ENCODE measurements at regions not wholly inside any gene's neighbourhood (a gene's known extent, or its start where the extent isn't known, plus 50 kb on each side); places are given as distances from the start of the nearest gene placed in this dataset.

- DNase-seq (ENCODE audit: low read depth, low spot score) (no peak), FAIRE-seq (no peak)
- Histone ChIP-seq H2AFZ (ENCODE audit: low read depth, low read length) (no peak overlapping the region), H3K9me3 (replicated peaks; ENCODE audit: control insufficient read depth, insufficient read depth, low read length) (no peaks in the 10 kb centered on the region), H3K4me2 (ENCODE audit: insufficient read depth, low read length) (no peak overlapping the region), H4K20me1 (replicated peaks; ENCODE audit: control insufficient read depth, extremely low read depth, insufficient read depth, low read length) (no peaks in the 10 kb centered on the region), H3K27me3 (ENCODE audit: control insufficient read depth in 2 of 2, insufficient read depth in 2 of 2, low read length in 2 of 2) (peaks cover 0 to 2% of the 10 kb centered on the region in 2 experiments), H3K4me3 (replicated peaks in 1 of 3; ENCODE audit: insufficient read depth in 1 of 3, low read depth in 1 of 3, low read length in 3 of 3) (no peak overlapping the region), H3K9me1 (replicated peaks; ENCODE audit: control insufficient read depth, extremely low read depth, insufficient read depth, low read length) (no peaks in the 10 kb centered on the region), H3K4me1 (ENCODE audit: control insufficient read depth, extremely low read depth, insufficient read depth, low read length) (no peaks in the 10 kb centered on the region), H3K27ac (ENCODE audit: insufficient read depth, low read depth, low read length) (no peak overlapping the region), H3K36me3 (ENCODE audit: control insufficient read depth in 2 of 2, extremely low read depth in 1 of 2, insufficient read depth in 2 of 2, low read length in 2 of 2) (no peaks in the 10 kb centered on the region), H3K79me2 (ENCODE audit: control insufficient read depth, insufficient read depth, low read length) (no peaks in the 10 kb centered on the region), H3K9ac (replicated peaks; ENCODE audit: extremely low read depth, insufficient read depth, low read length) (no peak overlapping the region)
- no TSS peak for BruUV-seq (replicated peaks)
- TF ChIP-seq FOS (IDR thresholded peaks at IDR 0.05; ENCODE audit: borderline replicate concordance, insufficient read depth, low read length) (no peak), POLR2A (IDR thresholded peaks at IDR 0.05; ENCODE audit: low read depth, low read length) (no peak), MAX (IDR thresholded peaks at IDR 0.05; ENCODE audit: insufficient read depth, insufficient read length) (no peak), CTCF (IDR thresholded peaks at IDR 0.05; ENCODE audit: extremely low read depth in 1 of 2, insufficient read depth in 1 of 2, low read depth in 1 of 2, low read length in 2 of 2) (no peak), MYC (IDR thresholded peaks at IDR 0.05; ENCODE audit: low read depth, low read length) (no peak)
- dilution Hi-C loops (cut with MboI; ENCODE audit: extremely low pct_ligation_motif_present, low sequenced_read_pairs) (no loop called here), intact Hi-C loops (cut with micrococcal nuclease) (loop anchor here (10.0 kb wide), 1 partner anchor 181 kb away; no protein-coding TSS in a partner anchor)
- CTCF ChIA-PET, result no interaction called here
- POLR2A ChIA-PET, result no interaction called here
Measured at GRCh38 chr6:71726121-71726520, 160.2 kb upstream of the RIMS1 start.

GRCh38 chr6:71727632-71728294 is 158.6 kb upstream of the RIMS1 start:
- intact Hi-C loops (cut with micrococcal nuclease), result loop anchor here (10.0 kb wide), 1 partner anchor 183 kb away; no protein-coding TSS in a partner anchor
- peaks cover 0 to 2% of the 10 kb centered on the region in 2 experiments for H3K27me3 ChIP-seq (ENCODE audit: control insufficient read depth in 2 of 2, insufficient read depth in 2 of 2, low read length in 2 of 2)
- no peaks in the 10 kb centered on the region for H3K9me1 ChIP-seq (replicated peaks; ENCODE audit: control insufficient read depth, extremely low read depth, insufficient read depth, low read length)
- no peak overlapping the region for H2AFZ ChIP-seq (ENCODE audit: low read depth, low read length)
- no peaks in the 10 kb centered on the region for H4K20me1 ChIP-seq (replicated peaks; ENCODE audit: control insufficient read depth, extremely low read depth, insufficient read depth, low read length)
- no peaks in the 10 kb centered on the region for H3K79me2 ChIP-seq (ENCODE audit: control insufficient read depth, insufficient read depth, low read length)
- H3K9me3 ChIP-seq (replicated peaks; ENCODE audit: control insufficient read depth, insufficient read depth, low read length), result no peaks in the 10 kb centered on the region
- H3K9ac ChIP-seq (replicated peaks; ENCODE audit: extremely low read depth, insufficient read depth, low read length), result no peak overlapping the region
- no peak overlapping the region for H3K27ac ChIP-seq (ENCODE audit: insufficient read depth, low read depth, low read length)
- CTCF ChIA-PET, result interaction anchor here (0.7 kb wide), 1 partner anchor 12 kb away, joined by 3 read pairs; no protein-coding TSS in a partner anchor
- H3K36me3 ChIP-seq (ENCODE audit: control insufficient read depth in 2 of 2, extremely low read depth in 1 of 2, insufficient read depth in 2 of 2, low read length in 2 of 2), result no peaks in the 10 kb centered on the region
- H3K4me1 ChIP-seq (ENCODE audit: control insufficient read depth, extremely low read depth, insufficient read depth, low read length), result no peaks in the 10 kb centered on the region
- H3K4me2 ChIP-seq (ENCODE audit: insufficient read depth, low read length), result no peak overlapping the region
- dilution Hi-C loops (cut with MboI; ENCODE audit: extremely low pct_ligation_motif_present, low sequenced_read_pairs), result no loop called here
- no peak overlapping the region for H3K4me3 ChIP-seq (replicated peaks in 1 of 3; ENCODE audit: insufficient read depth in 1 of 3, low read depth in 1 of 3, low read length in 3 of 3)
- TF ChIP-seq JUN (IDR thresholded peaks at IDR 0.05; ENCODE audit: borderline replicate concordance, insufficient read depth, insufficient read length, low read depth) (no peak), CTCF (IDR thresholded peaks at IDR 0.05; ENCODE audit: extremely low read depth in 1 of 2, insufficient read depth in 1 of 2, low read depth in 1 of 2, low read length in 2 of 2) (no peak), GATA2 (IDR thresholded peaks at IDR 0.05; ENCODE audit: insufficient read depth, insufficient read length, low read depth, low read length) (no peak), POLR2AphosphoS5 (IDR thresholded peaks at IDR 0.05; ENCODE audit: insufficient read depth, low read depth, low read length) (no peak), EZH2 (IDR thresholded peaks at IDR 0.05; ENCODE audit: borderline replicate concordance, low read depth, low read length, severe bottlenecking) (no peak)
- FAIRE-seq (no peak), DNase-seq (ENCODE audit: low read depth, low spot score) (no peak)
- POLR2A ChIA-PET, result no interaction called here
- BruUV-seq (replicated peaks), result no TSS peak
